ENCODE measurements at regions not wholly inside any gene's neighbourhood (a gene's known extent, or its start where the extent isn't known, plus 50 kb on each side); places are given as distances from the start of the nearest gene placed in this dataset.

DNA sequence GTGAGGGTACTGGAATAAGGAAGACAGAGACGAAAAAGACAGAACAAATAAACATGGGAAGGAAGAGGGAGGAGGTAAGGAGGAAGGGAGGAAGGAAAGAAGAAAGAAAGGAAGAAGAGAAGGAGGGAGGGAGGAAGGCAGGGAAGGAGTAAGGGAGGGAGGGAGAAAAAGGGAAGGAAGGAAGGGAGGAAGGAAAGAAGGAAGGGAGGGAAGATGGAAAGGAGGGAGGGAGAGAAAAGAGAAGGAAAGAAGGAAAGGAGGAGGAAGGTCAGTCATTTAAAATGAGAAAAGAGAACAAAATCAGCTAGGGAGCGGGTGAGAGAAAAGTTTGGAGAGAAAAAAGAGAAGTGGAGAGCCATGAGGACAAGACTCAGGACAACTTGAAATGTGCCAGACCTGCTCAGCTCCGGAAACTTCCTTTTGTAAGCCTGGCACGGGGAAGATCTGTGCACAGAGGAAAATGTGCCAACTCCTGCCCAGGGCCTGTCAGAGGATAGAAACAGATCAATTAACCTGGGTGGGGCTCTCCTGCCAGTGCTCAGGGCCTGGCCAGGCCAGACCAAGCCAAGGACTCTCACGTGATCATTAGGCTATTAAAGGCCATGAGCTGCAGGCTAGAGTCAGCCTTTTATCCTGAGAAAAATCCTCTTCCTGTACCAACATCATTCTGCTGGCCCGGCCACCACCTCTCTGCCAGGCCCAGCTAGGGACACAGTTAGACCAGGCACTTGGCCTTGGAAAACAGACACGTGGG, 50.1 kb upstream of the BCL6 start:
- TF ChIP-seq POLR2A (IDR thresholded peaks at IDR 0.05; ENCODE audit: extremely low read depth, insufficient read length) (no peak), MYC (IDR thresholded peaks at IDR 0.05; ENCODE audit: low read depth, low read length) (no peak), CTCF (IDR thresholded peaks at IDR 0.05; ENCODE audit: low read depth, low read length) (no peak)
- TF ChIP-seq, protein P1, sequence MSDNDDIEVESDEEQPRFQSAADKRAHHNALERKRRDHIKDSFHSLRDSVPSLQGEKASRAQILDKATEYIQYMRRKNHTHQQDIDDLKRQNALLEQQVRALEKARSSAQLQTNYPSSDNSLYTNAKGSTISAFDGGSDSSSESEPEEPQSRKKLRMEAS (IDR thresholded peaks at IDR 0.05; ENCODE audit: low read depth, low read length), result no peak

DNA sequence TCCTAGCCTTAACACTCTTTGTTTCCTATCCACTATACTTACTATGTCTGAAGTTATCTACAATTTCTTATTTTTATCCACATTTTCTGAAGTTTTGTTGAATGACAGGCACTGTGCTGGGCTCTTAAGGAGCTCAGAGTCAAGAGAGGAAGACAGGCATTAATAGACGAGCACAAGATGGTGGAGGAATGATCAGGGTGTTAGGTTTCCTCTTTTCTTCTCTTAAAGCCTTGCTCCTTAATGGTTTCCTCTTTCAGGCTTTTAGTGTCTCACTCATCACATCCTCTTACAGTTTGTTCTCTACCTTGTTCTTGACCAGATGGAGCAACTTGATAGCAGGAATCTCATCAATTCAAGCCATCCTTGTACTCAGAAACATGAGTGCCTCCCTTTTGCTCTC, 52.9 kb upstream of the BCL6 start:
- TF ChIP-seq, protein P1 (IDR thresholded peaks at IDR 0.05; ENCODE audit: low read depth, low read length), result no peak
- TF ChIP-seq MYC (IDR thresholded peaks at IDR 0.05; ENCODE audit: low read depth, low read length) (no peak), POLR2A (IDR thresholded peaks at IDR 0.05; ENCODE audit: extremely low read depth, insufficient read length) (no peak), CTCF (IDR thresholded peaks at IDR 0.05; ENCODE audit: low read depth, low read length) (no peak)
- peak; percentile 19 for DNase-seq (ENCODE audit: low read depth)
- H3K4me3 ChIP-seq (ENCODE audit: low read depth, low read length), result no peak overlapping the region

More for the DNA sequence above, 50.1 kb upstream of the BCL6 start:
- H3K4me3 ChIP-seq (ENCODE audit: low read depth, low read length), result no peak overlapping the region
- no peak for DNase-seq (ENCODE audit: low read depth)

DNA sequence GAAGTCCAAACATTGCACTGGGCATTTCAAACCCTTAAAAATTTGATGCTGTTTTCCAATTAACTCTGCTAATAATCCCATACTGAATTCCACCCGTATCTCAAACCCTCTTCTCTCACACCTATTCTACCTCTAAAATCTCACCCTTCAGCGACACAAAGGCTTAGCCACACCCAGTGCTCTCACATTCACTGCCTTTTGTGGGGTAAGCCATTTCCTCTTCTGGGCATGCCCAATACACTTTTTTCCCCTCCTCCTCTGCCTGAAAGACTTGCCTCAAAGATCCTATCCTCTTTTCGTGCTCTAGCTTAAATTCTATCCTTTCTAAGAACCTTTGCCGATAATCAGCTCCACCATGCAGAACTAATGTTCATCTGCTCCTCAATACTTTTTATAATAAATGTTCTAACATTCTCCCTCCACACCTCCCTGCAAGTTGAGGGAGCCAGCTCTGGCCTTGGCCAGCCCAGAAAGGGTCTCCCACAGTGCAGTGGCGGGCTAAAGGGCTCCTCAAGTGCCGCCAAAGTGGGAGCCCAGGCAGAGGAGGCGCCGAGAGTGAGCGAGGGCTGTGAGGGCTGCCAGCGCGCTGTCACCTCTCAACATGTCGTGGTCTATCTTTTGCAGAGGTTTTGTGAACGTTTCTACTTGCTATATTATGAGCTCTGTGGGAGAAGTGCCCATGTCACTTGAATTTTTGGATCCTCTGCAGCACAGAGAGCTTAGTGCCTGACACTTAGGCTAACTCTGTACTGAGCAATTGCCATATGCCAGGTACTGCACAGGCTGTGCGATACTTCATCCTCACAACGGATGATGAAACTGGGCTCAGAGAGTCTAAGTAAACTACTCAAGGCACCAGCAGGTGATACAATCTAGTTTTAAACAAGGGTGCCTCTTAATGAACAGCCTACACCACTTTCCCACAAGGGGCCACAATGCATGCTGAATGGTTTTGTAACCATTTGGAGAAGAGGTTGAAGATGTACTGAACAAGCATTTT, 53.6 kb upstream of the BCL6 start:
- no peak overlapping the region for H3K4me3 ChIP-seq (ENCODE audit: low read depth, low read length)
- DNase-seq (ENCODE audit: low read depth), result no peak
- TF ChIP-seq CTCF (IDR thresholded peaks at IDR 0.05; ENCODE audit: low read depth, low read length) (no peak), POLR2A (IDR thresholded peaks at IDR 0.05; ENCODE audit: extremely low read depth, insufficient read length) (no peak)

GRCh38 chr3:187799942-187800641, 54.8 kb upstream of the BCL6 start:
- TF ChIP-seq, protein P1 (IDR thresholded peaks at IDR 0.05; ENCODE audit: low read depth, low read length), result no peak
- no peak for TF ChIP-seq MYC (IDR thresholded peaks at IDR 0.05; ENCODE audit: low read depth, low read length)
- no peak for TF ChIP-seq POLR2A (IDR thresholded peaks at IDR 0.05; ENCODE audit: extremely low read depth, insufficient read length)
- no peak for TF ChIP-seq CTCF (IDR thresholded peaks at IDR 0.05; ENCODE audit: low read depth, low read length)
- no peak overlapping the region for H3K4me3 ChIP-seq (ENCODE audit: low read depth, low read length)
- DNase-seq (ENCODE audit: low read depth), result no peak

- DNase-seq (ENCODE audit: low read depth), result no peak
- H3K4me3 ChIP-seq (ENCODE audit: low read depth, low read length), result no peak overlapping the region
- TF ChIP-seq MYC (IDR thresholded peaks at IDR 0.05; ENCODE audit: low read depth, low read length) (no peak), POLR2A (IDR thresholded peaks at IDR 0.05; ENCODE audit: extremely low read depth, insufficient read length) (no peak), CTCF (IDR thresholded peaks at IDR 0.05; ENCODE audit: low read depth, low read length) (no peak)
- TF ChIP-seq, protein P1 (IDR thresholded peaks at IDR 0.05; ENCODE audit: low read depth, low read length), result no peak
Measured at GRCh38 chr3:187801152-187801551, 55.9 kb upstream of the BCL6 start.
